Thyroid gland (tissue), 4 donors: ENCODE measurements at regions not wholly inside any gene's neighbourhood (a gene's known extent, or its start where the extent isn't known, plus 50 kb on each side); places are given as distances from the start of the nearest gene placed in this dataset.

Source experiments
- DNase-seq, 2 donors: peaks; one replicate each; pipeline ENCODE4 v3.0.0-alpha.2; 2019
- H3K27ac ChIP-seq, 3 donors: fragments of 200-600 bp; sonication (generic); 1 replicate in 2 of 3; 2 replicates in 1 of 3; pipeline ENCODE4 v1.5.1; 2016 to 2019; ENCODE audit warnings: mild to moderate bottlenecking in 1 of 3, moderate library complexity in 1 of 3
- H3K27me3 ChIP-seq: fragments of 200-600 bp; sonication (generic); one replicate; pipeline ENCODE4 v1.5.1; 2019
- H3K36me3 ChIP-seq, 2 donors: fragments of 200-600 bp; sonication (generic); one replicate each; pipeline ENCODE4 v1.5.1; 2016 to 2019
- H3K4me1 ChIP-seq, 2 donors: fragments of 200-600 bp; sonication (generic); one replicate each; pipeline ENCODE4 v1.5.1; 2017 to 2019
- H3K4me3 ChIP-seq, 3 donors: fragments of 200-600 bp; sonication (generic); replicated peaks in 1 of 3; 1 replicate in 2 of 3; 2 replicates in 1 of 3; pipeline ENCODE4 v1.5.1; 2016; ENCODE audit warnings: mild to moderate bottlenecking in 1 of 3
- H3K9me3 ChIP-seq: fragments of 200-600 bp; sonication (generic); one replicate; pipeline ENCODE4 v1.5.1; 2017
- CTCF ChIP-seq, 6 experiments: fragments of 200-600 bp in 3 of 6; fragments of 450-650 bp in 3 of 6; sonication (generic) in 3 of 6; IDR thresholded peaks; one replicate each; pipeline ENCODE4 v1.5.1; 2016 to 2019; ENCODE audit warnings: antibody characterized with exemption in 6 of 6, mild to moderate bottlenecking in 2 of 6, inconsistent platforms in 1 of 6, moderate library complexity in 1 of 6
- POLR2A ChIP-seq, 2 donors: fragments of 450-650 bp; IDR thresholded peaks; one replicate each; pipeline ENCODE4 v1.6.1; 2017; ENCODE audit warnings: antibody characterized with exemption in 2 of 2, mild to moderate bottlenecking in 2 of 2, moderate library complexity in 1 of 2
- WGBS, 2 donors: methylation state at CpG; one replicate each; pipeline ENCODE4 v1.1.5; 2017; 5-methylcytosine and 5-hydroxymethylcytosine counted together
- intact Hi-C: fragments of 100-400 bp; cut with DNase I; formaldehyde crosslinking; loops from one replicate; pipeline ENCODE4 v1.15.1; 2023

- Histone ChIP-seq H3K27ac (no peak overlapping the region), H3K9me3 (no peaks in the 10 kb centered on the region), H3K36me3 (no peaks in the 10 kb centered on the region), H3K4me3 (no peak overlapping the region), H3K4me1 (no peaks in the 10 kb centered on the region), H3K27me3 (no peaks in the 10 kb centered on the region)
- DNase-seq: no peak
- intact Hi-C loops: no loop called here
- TF ChIP-seq CTCF (IDR thresholded peaks at IDR 0.05) (no peak), POLR2A (IDR thresholded peaks at IDR 0.05) (no peak)
- WGBS, 2 donors: 54% methylated on average over 6 of the region's 6 CpGs
Measured at GRCh38 chr16:5709889-5710288, 612.3 kb upstream of the EEF2KMT start.

GRCh38 chr16:5706211-5706610, 608.6 kb upstream of the EEF2KMT start:
- Histone ChIP-seq H3K4me3 (no peak overlapping the region), H3K36me3 (no peaks in the 10 kb centered on the region), H3K27me3 (no peaks in the 10 kb centered on the region), H3K27ac (no peak overlapping the region), H3K4me1 (no peaks in the 10 kb centered on the region), H3K9me3 (no peaks in the 10 kb centered on the region)
- 68 to 72% methylated on average over 6 of the region's 6 CpGs for WGBS, 2 donors
- TF ChIP-seq POLR2A (IDR thresholded peaks at IDR 0.05): no peak
- no peak for TF ChIP-seq CTCF (IDR thresholded peaks at IDR 0.05)
- DNase-seq: no peak
- intact Hi-C loops: no loop called here

- no peaks in the 10 kb centered on the region for H3K9me3 ChIP-seq
- TF ChIP-seq POLR2A (IDR thresholded peaks at IDR 0.05) (no peak), CTCF (IDR thresholded peaks at IDR 0.05) (no peak)
- H3K27me3 ChIP-seq: no peaks in the 10 kb centered on the region
- H3K4me1 ChIP-seq: no peaks in the 10 kb centered on the region
- no peaks in the 10 kb centered on the region for H3K36me3 ChIP-seq
- no peak overlapping the region for H3K4me3 ChIP-seq
- DNase-seq: no peak
- intact Hi-C loops: no loop called here
- WGBS, 2 donors: 66 to 69% methylated on average over 4 of the region's 4 CpGs
- no peak overlapping the region for H3K27ac ChIP-seq
Measured at GRCh38 chr16:5704271-5704670, 606.7 kb upstream of the EEF2KMT start.

GRCh38 chr16:5693426-5693825, 595.8 kb upstream of the EEF2KMT start:
- intact Hi-C loops: no loop called here
- H3K4me1 ChIP-seq: no peaks in the 10 kb centered on the region
- WGBS, 2 donors: 84 to 88% methylated on average over 3 of the region's 3 CpGs

GRCh38 chr16:5681966-5682365, 584.4 kb upstream of the EEF2KMT start:
- Histone ChIP-seq H3K4me3 (no peak overlapping the region), H3K4me1 (no peaks in the 10 kb centered on the region), H3K36me3 (no peaks in the 10 kb centered on the region), H3K9me3 (no peaks in the 10 kb centered on the region), H3K27ac (no peak overlapping the region), H3K27me3 (no peaks in the 10 kb centered on the region)
- TF ChIP-seq CTCF (IDR thresholded peaks at IDR 0.05) (no peak), POLR2A (IDR thresholded peaks at IDR 0.05) (no peak)
- no peak for DNase-seq
- intact Hi-C loops: no loop called here
- 89 to 99% methylated on average over 3 of the region's 3 CpGs for WGBS, 2 donors

More at GRCh38 chr16:5693426-5693825, 595.8 kb upstream of the EEF2KMT start:
- DNase-seq: no peak
- Histone ChIP-seq H3K9me3 (no peaks in the 10 kb centered on the region), H3K4me3 (no peak overlapping the region), H3K27me3 (no peaks in the 10 kb centered on the region), H3K27ac (no peak overlapping the region), H3K36me3 (no peaks in the 10 kb centered on the region)
- no peak for TF ChIP-seq CTCF (IDR thresholded peaks at IDR 0.05)
- no peak for TF ChIP-seq POLR2A (IDR thresholded peaks at IDR 0.05)
